ENCODE measurements at regions not wholly inside any gene's neighbourhood (a gene's known extent, or its start where the extent isn't known, plus 50 kb on each side); places are given as distances from the start of the nearest gene placed in this dataset.

- ChIA-PET CTCF (interaction anchor here (0.6 kb wide), 1 partner anchor 194 kb away, joined by 3 read pairs; no protein-coding TSS in a partner anchor), POLR2A (ENCODE audit: unreplicated experiment) (no interaction called here)
- Histone ChIP-seq H3K79me1 (ENCODE audit: low read depth in 1 of 2, low read length in 2 of 2) (no peaks in the 10 kb centered on the region), H3K27ac (ENCODE audit: insufficient read depth, low read length) (no peak overlapping the region), H4K8ac (ENCODE audit: low read depth in 2 of 2, low read length in 2 of 2) (no peak overlapping the region), H3K56ac (ENCODE audit: extremely low read depth, insufficient read depth, low read length) (no peak overlapping the region), H3K36me3 (ENCODE audit: control insufficient read depth, insufficient read depth, low read length) (no peaks in the 10 kb centered on the region), H3K4me2 (ENCODE audit: low read depth, low read length) (no peak overlapping the region), H3K4me3 (ENCODE audit: insufficient read depth, low read depth, low read length) (no peak overlapping the region), H3K9me1 (ENCODE audit: insufficient read depth, low read length) (no peaks in the 10 kb centered on the region), H3K4me1 (ENCODE audit: control insufficient read depth, insufficient read depth, low read length) (no peaks in the 10 kb centered on the region), H2BK20ac (ENCODE audit: low read depth, low read length) (no peak overlapping the region), H3K23ac (ENCODE audit: low read depth, low read length) (no peak overlapping the region), H2BK120ac (ENCODE audit: low read depth, low read length) (no peak overlapping the region), H3K27me3 (ENCODE audit: control insufficient read depth, insufficient read depth, low read length) (no peaks in the 10 kb centered on the region), H3K14ac (replicated peaks; ENCODE audit: low read depth, low read length) (no peak overlapping the region), H4K5ac (ENCODE audit: low read depth, low read length) (no peak overlapping the region), H2AFZ (replicated peaks; ENCODE audit: low read length, poor library complexity) (no peak overlapping the region), H4K91ac (ENCODE audit: insufficient read depth, low read depth, low read length) (no peak overlapping the region), H2BK5ac (ENCODE audit: low read depth, low read length, poor library complexity, severe bottlenecking) (no peak overlapping the region), H2AK5ac (ENCODE audit: low read depth, low read length) (no peak overlapping the region), H3K4ac (ENCODE audit: low read depth, low read length) (no peak overlapping the region), H3K9ac (ENCODE audit: low read depth, low read length) (no peak overlapping the region), H3K9me3 (ENCODE audit: control insufficient read depth, insufficient read depth, low read length) (peaks cover 25% of the 10 kb centered on the region), H2AK9ac (replicated peaks; ENCODE audit: low read depth, low read length, poor library complexity) (no peak overlapping the region), H3K18ac (ENCODE audit: low read depth, low read length) (no peak overlapping the region), H4K20me1 (ENCODE audit: insufficient read depth, low read length) (no peaks in the 10 kb centered on the region), H2BK15ac (ENCODE audit: low read depth, low read length) (no peak overlapping the region)
- no CpG with 5 or more reads among the region's 5 CpGs for WGBS, 2 experiments (ENCODE audit: extremely low coverage in 2 of 2, insufficient read length in 1 of 2)
- intact Hi-C loops (cut with micrococcal nuclease): no loop called here
- BruUV-seq (replicated peaks): no TSS peak
- TF ChIP-seq MAFK (IDR thresholded peaks at IDR 0.05; ENCODE audit: low read depth, low read length): no peak
- TF ChIP-seq ELK1 (IDR thresholded peaks at IDR 0.05; ENCODE audit: borderline replicate concordance, low read depth, low read length): no peak
- DNase-seq (no peak), ATAC-seq (ENCODE audit: low read depth) (no peak)
- dilution Hi-C loops (cut with HindIII; ENCODE audit: low sequenced_read_pairs, unreplicated experiment): no loop called here
- in situ Hi-C loops (cut with MboI; ENCODE audit: low sequenced_read_pairs): no loop called here
Measured at GRCh38 chr14:97416550-97416949, 619.4 kb downstream of the VRK1 start.

Measured in IMR-90 (cell line).